BE2C (cell line): ENCODE measurements at regions not wholly inside any gene's neighbourhood (a gene's known extent, or its start where the extent isn't known, plus 50 kb on each side); places are given as distances from the start of the nearest gene placed in this dataset.

ENCODE experiments used
- DNase-seq: peaks from one replicate; pipeline ENCODE4 v3.0.0-alpha.2; 2020
- H3K27me3 ChIP-seq: fragments of 250-450 bp; sonication (Bioruptor Pico); 2 replicates; pipeline ENCODE4 v1.5.1; 2020; ENCODE audit warnings: mild to moderate bottlenecking
- H3K36me3 ChIP-seq: fragments of 250-450 bp; sonication (Bioruptor Pico); 2 replicates; pipeline ENCODE4 v1.5.1; 2020; ENCODE audit warnings: mild to moderate bottlenecking
- H3K4me1 ChIP-seq: fragments of 250-450 bp; sonication (Bioruptor Pico); 2 replicates; pipeline ENCODE4 v1.5.1; 2020
- H3K4me3 ChIP-seq: 2 replicates; pipeline ENCODE4 v1.5.1; 2011; ENCODE audit warnings: low read depth, low read length
- H3K9me3 ChIP-seq: fragments of 250-450 bp; sonication (Bioruptor Pico); 2 replicates; pipeline ENCODE4 v1.5.1; 2020
- CTCF ChIP-seq: IDR thresholded peaks from 2 replicates; pipeline ENCODE4 v1.5.1; 2012; ENCODE audit warnings: mild to moderate bottlenecking, low read depth, low read length

- no peak for DNase-seq
- TF ChIP-seq CTCF, result no peak
- Histone ChIP-seq H3K9me3 (no peaks in the 10 kb centered on the region), H3K4me3 (no peak overlapping the region), H3K4me1 (no peaks in the 10 kb centered on the region), H3K36me3 (no peaks in the 10 kb centered on the region), H3K27me3 (peaks cover 39% of the 10 kb centered on the region)
Measured at GRCh38 chr14:61934385-61934784, 172.2 kb downstream of the SNAPC1 start.

- TF ChIP-seq CTCF, result no peak
- peaks cover 32% of the 10 kb centered on the region for H3K27me3 ChIP-seq
- no peaks in the 10 kb centered on the region for H3K36me3 ChIP-seq
- no peaks in the 10 kb centered on the region for H3K9me3 ChIP-seq
- no peak for DNase-seq
- H3K4me3 ChIP-seq, result no peak overlapping the region
- no peaks in the 10 kb centered on the region for H3K4me1 ChIP-seq
Measured at GRCh38 chr14:61939776-61940175, 177.6 kb downstream of the SNAPC1 start.

- no peak for TF ChIP-seq CTCF
Measured at GRCh38 chr14:61940666-61941420, 178.6 kb downstream of the SNAPC1 start.

GRCh38 chr14:61941421-61942150 lies 179.4 kb downstream of the SNAPC1 start:
- H3K36me3 ChIP-seq, result no peaks in the 10 kb centered on the region
- no peak for TF ChIP-seq CTCF
- DNase-seq, result no peak
- no peaks in the 10 kb centered on the region for H3K4me1 ChIP-seq
- H3K4me3 ChIP-seq, result no peak overlapping the region
- peaks cover 26% of the 10 kb centered on the region for H3K27me3 ChIP-seq
- no peaks in the 10 kb centered on the region for H3K9me3 ChIP-seq

More at GRCh38 chr14:61940666-61941420, 178.6 kb downstream of the SNAPC1 start:
- H3K36me3 ChIP-seq, result no peaks in the 10 kb centered on the region
- no peaks in the 10 kb centered on the region for H3K4me1 ChIP-seq
- no peak overlapping the region for H3K4me3 ChIP-seq
- peaks cover 27% of the 10 kb centered on the region for H3K27me3 ChIP-seq
- no peaks in the 10 kb centered on the region for H3K9me3 ChIP-seq
- no peak for DNase-seq

- TF ChIP-seq CTCF, result no peak
- H3K4me3 ChIP-seq, result no peak overlapping the region
- no peaks in the 10 kb centered on the region for H3K4me1 ChIP-seq
- no peak for DNase-seq
- H3K36me3 ChIP-seq, result no peaks in the 10 kb centered on the region
- H3K27me3 ChIP-seq, result peaks cover 4% of the 10 kb centered on the region; the same call in 1 of the 2 replicates
- no peaks in the 10 kb centered on the region for H3K9me3 ChIP-seq
Measured at GRCh38 chr14:61948376-61948775, 186.2 kb downstream of the SNAPC1 start.

GRCh38 chr14:61950340-61950739 lies 188.1 kb downstream of the SNAPC1 start:
- Histone ChIP-seq H3K9me3 (no peaks in the 10 kb centered on the region), H3K27me3 (peaks cover 4% of the 10 kb centered on the region; the same call in 1 of the 2 replicates), H3K4me3 (no peak overlapping the region), H3K36me3 (no peaks in the 10 kb centered on the region), H3K4me1 (no peaks in the 10 kb centered on the region)
- TF ChIP-seq CTCF, result no peak
- no peak for DNase-seq
